Activated CD4-positive, alpha-beta T cell treated with anti-CD3 and anti-CD28 coated beads for 48 hours (primary cell): ENCODE measurements at regions not wholly inside any gene's neighbourhood (a gene's known extent, or its start where the extent isn't known, plus 50 kb on each side); places are given as distances from the start of the nearest gene placed in this dataset.
"Not testable (repeated sequence)": the region's sequence is repeated elsewhere in the genome, so short reads cannot be mapped to it uniquely, and the experiment has no call there.

Source experiments
- DNase-seq: peaks from one replicate; pipeline ENCODE4 v3.0.0-alpha.2; 2020

GRCh38 chr6:37078814-37079213 lies 73.4 kb downstream of the FGD2 start:
- DNase-seq = no peak

GRCh38 chr6:37081042-37081607 lies 75.7 kb downstream of the FGD2 start:
- DNase-seq = no peak

- DNase-seq = no peak
These were observed 77.1 kb downstream of the FGD2 start for GRCh38 chr6:37082390-37083130.

DNA sequence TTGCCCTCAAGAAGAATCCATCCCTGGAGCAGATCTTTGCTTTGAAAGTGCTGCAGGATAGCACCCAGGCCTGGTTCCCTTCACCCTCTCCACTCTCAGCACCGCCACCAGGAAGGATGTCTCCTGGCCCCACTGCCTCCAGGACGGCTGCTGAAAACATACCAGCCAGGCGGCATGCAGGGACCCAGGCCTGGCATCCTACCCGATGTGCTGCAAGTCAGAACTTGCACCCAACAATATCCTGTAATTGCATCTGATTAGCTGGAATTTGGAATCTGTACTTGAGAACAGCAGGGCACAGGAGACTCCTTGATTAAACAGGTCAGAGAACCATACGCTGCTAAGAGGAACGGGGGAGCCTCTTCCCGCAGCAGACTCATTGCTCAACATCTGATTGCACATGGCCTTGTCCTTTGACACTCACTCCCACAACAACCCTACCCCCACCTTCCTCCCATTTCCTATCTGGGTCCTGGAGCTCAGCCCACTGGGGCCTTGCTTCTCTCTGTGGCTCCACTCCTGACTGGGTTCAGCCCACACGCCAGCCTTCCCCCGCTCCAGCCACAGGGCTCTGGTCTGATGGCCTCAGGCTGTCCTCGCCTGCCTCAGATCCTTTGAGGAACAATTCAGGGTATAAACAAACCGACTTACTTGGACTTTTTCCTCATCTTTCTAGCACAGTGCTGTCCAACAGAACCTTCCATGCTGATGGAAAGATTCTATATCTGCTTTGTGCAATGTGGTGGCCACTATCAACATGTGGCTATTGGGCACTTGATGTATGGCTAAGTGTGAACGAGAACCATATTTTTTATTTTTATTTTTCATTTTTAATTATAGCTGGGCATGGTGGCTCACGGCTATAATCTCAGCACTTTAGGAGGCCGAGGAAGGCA lies 78.0 kb downstream of the FGD2 start:
- DNase-seq = no peak

- not testable (repeated sequence) for DNase-seq
These were observed 79.2 kb downstream of the FGD2 start for GRCh38 chr6:37084665-37085064.

- no peak for DNase-seq
These were observed 79.7 kb downstream of the FGD2 start for GRCh38 chr6:37085198-37085597.

DNA sequence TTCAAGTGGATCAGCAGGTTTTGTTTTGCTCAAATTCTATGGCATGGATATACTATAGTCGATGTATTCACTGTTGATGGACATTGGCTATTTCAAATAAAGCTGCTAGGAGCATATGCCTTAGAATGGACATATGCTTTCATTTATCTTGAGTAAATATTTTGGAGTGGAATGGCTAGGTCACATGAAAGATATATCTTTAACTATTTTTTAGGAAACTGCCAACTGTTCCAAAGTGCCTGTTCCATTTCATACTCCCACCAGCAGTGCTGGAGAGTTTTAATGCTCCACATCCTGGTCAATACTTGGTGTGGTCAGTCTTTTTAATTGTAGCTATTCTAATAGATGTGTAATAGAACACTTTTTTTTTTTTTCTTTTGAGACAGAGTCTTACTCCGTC lies 81.1 kb upstream of the PIM1 start:
- DNase-seq = no peak

- DNase-seq = no peak
These were observed 80.2 kb upstream of the PIM1 start for GRCh38 chr6:37089783-37090182.

DNA sequence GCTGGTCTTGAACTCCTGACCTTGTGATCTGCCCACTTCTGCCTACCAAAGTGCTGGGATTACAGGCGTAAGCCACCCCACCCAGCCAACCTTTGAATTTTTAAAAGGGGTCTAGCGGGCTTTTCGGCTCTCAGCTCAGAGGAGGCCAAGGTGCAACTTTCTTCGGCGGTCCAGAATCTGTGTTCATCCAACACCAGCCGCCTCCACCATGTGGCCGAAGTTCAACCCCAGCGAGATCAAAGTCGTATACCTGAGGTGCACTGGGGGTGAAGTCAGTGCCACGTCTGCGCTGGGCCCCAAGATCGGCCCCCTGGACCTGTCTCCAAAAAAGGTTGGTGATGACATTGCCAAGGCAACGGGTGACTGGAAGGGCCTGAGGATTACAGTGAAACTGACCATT lies 78.8 kb upstream of the PIM1 start:
- DNase-seq = not testable (repeated sequence)

DNA sequence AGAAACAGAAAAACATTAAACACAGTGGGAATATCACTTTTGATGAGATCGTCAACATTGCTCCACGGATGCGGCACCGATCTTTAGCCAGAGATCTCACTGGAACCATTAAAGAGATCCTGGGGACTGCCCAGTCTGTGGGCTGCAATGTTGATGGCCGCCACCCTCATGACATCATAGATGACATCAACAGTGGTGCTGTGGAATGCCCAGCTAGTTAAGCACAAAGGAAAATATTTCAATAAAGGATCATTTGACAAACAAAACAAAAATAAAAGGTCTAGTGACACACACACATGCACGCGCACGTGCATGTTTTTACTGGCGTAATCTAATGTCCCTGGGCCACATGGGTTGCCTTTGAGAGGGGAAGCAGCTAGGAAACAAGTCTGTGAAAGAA lies 78.4 kb upstream of the PIM1 start:
- not testable (repeated sequence) for DNase-seq

DNA sequence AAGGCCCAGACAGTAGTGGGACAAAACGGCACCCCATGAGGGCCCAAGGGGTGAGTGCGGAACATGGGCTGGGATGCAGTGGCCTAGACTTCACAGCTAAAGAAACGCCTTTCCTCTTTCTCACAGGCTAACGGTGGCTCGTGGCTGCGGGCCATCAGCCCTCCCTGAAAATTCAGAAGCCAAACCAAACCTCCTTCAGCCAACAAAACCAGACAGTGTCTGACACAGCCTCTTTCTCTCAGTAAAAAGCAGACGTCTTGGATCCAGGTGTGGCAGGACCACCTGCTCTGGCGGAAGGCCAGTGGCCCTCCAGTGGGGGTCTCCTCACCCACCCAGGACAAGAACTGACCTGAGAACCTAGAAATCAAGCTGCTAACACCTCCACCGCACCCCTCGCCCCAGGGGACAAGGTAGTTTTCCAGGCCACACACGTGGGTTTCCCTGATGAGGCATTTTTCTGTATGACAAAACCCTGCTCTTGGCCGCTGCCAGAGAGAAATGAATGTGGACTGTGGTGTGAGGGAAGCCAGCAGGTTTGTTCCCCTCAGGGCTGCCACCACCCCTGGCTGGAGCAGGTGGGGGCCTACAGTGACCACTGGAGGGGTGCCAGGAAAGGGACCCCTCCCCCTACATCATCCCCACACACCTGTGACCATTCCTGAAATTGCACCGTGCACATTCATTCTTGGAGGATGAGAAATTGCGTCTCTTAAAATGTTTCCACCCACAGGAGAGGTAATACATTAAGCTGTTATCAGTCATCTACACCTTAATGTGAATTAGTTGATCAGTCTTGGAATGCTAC lies 76.8 kb upstream of the PIM1 start:
- no peak for DNase-seq

DNA sequence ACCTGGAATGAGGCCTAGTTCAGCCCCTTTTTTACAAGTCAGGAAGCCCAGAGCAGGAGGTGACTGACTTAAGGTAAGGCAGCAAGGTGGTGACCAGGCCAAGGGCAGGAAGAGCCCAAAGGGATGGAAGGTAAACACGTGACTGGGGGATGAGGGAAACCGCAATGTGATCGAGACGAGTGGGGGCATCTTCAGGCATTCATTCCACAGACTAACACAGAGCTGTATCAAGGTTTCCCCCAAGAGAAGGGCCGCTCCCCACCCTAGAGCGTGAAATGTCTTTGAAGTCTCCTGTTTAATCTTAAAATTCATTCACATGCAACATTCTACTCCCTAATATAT lies 76.3 kb upstream of the PIM1 start:
- no peak for DNase-seq

GRCh38 chr6:37095997-37096396 lies 74.0 kb upstream of the PIM1 start:
- no peak for DNase-seq

DNA sequence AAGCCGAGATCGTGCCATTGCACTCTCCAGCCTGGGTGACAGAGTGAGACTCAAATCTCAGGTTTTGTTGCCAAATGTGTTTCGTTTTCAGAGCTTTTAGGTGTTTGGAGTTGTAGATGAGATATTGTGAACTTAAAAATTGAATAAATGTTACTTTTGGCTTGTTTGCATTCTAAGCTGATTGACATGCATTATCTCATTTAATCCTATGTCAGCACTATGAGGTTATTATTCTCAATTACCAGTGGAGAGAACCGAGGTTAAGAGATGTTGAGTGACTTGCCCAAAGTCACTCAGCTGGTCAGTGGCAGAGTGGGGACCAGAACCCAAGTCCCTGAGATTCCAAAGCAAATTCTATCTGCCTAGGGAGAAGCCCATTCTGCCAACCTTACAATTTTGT lies 72.6 kb upstream of the PIM1 start:
- no peak for DNase-seq

DNA sequence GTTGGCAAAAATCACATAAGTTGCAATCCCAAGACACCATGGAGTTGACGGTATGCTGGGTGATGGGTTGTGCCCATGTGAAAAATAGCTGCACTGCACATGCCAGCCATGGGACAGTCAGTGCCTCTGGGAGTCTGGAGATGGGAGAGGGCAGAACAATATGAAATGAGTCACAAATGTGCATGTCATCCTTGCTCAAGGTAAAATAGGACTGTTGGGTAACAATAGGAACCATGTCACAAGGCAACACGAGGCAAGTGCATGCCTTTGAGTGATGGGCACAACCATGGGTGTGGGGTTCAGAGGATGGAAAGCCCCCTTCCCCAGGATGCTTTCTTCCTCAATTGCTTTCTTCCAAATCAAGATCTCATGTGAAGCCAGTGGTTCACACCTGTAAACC lies 70.5 kb upstream of the PIM1 start:
- DNase-seq = no peak

DNA sequence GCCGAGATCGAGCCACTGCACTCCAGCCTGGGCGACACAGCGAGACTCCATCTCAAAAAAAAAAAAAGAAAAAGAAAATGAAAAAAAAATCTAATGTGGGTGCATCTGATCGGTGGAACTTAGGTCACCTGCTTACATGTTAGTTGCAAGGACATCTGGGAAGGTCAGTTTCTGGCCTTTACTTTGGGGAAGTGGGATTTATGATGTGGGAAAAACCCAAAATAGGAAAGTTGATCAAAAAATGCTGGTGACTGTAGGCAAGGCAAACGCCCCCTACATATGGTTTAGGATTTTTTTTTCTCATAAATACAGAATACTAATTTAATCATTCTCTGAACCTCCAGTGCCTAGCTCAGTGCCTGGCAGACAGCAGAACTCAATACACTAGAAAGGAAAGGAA lies 69.2 kb upstream of the PIM1 start:
- no peak for DNase-seq

- no peak for DNase-seq
These were observed 68.0 kb upstream of the PIM1 start for GRCh38 chr6:37101991-37102298.

GRCh38 chr6:37102299-37103168 lies 67.4 kb upstream of the PIM1 start:
- DNase-seq = peak; percentile 79

DNA sequence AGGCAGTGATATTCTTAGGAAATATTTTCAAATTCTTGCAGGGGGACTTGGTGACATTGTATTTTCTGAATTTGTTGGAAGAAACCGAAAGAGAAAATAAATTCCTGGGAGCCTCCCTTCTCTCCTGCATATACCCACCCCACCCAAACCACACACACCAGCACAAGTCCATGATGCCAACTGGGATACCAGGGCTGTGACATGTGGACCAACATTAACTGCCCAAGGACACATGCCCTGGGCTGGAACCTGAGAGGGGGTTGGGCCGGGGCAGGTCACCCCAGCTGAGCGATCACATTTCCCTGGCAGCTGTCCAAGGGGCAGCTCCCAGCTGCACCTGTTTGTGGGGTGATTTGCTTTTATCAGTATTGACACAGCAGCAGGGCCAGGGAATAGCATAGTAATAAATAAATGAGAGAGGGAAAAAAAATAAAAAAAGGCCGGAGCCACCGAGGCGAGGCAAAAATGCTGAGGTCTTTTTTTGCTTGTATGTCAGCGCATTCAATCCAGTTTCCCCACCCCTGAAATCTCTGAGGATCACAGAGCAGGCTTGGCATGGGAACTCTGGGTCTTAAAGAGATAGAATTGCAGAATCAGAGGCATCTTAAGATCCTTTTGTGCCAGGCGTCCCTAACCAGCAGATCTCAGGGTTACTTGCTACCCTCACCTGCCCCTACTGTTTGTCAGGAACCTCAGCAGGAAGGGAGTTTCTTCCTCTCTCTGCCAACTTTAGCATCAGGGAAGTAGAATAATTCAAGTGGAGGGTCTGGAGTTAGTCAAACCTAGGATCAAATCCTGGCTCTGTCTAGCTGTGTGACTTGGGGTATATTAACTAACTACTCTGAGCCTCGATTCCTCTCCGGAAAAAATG lies 66.5 kb upstream of the PIM1 start:
- peak; percentile 25 for DNase-seq

DNA sequence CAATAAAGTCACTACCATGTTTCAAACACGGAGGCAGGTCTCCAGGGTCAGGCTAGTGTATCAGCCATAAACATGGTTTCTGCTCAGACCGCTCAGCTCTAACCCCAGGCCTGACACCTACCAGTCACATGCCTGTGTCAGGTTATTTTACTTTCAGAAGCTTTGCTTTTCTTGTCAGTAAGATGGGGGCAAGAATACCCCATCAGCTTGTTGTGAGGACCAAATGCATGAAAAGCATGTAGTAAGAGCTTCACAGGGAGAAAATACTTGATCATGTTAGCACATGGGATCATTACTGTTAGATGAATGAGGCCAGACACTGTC lies 65.2 kb upstream of the PIM1 start:
- DNase-seq = no peak
